HEK293 (cell line): ENCODE measurements at regions not wholly inside any gene's neighbourhood (a gene's known extent, or its start where the extent isn't known, plus 50 kb on each side); places are given as distances from the start of the nearest gene placed in this dataset.

Experiments used
- KLF1 ChIP-seq: fragments of 450-650 bp; formaldehyde crosslinking; IDR thresholded peaks from 2 replicates; pipeline ENCODE4 v1.5.1; 2016; ENCODE audit warnings: missing biosample characterization, missing genetic modification characterization
- YY1 ChIP-seq: fragments of 450-650 bp; formaldehyde crosslinking; IDR thresholded peaks from 2 replicates; pipeline ENCODE4 v1.5.1; 2018; ENCODE audit warnings: missing biosample characterization, missing genetic modification characterization
- ZBTB17 ChIP-seq: fragments of 450-650 bp; formaldehyde crosslinking; IDR thresholded peaks from 2 replicates; pipeline ENCODE4 v1.5.1; 2016; ENCODE audit warnings: missing biosample characterization, missing genetic modification characterization
- ZBTB8A ChIP-seq: fragments of 450-650 bp; formaldehyde crosslinking; IDR thresholded peaks from 2 replicates; pipeline ENCODE4 v1.5.1; 2016; ENCODE audit warnings: missing biosample characterization, missing genetic modification characterization
- ZNF169 ChIP-seq: fragments of 450-650 bp; formaldehyde crosslinking; IDR thresholded peaks from 2 replicates; pipeline ENCODE4 v1.5.1; 2016; ENCODE audit warnings: missing biosample characterization, missing genetic modification characterization
- ZNF24 ChIP-seq: fragments of 450-650 bp; formaldehyde crosslinking; IDR thresholded peaks from 2 replicates; pipeline ENCODE4 v1.5.1; 2016; ENCODE audit warnings: missing biosample characterization, missing genetic modification characterization
- ZNF274 ChIP-seq, 2 experiments: fragments of 200-500 bp in 1 of 2; fragments of 450-650 bp in 1 of 2; sonication (Bioruptor generic) in 1 of 2; formaldehyde crosslinking in 1 of 2; IDR thresholded peaks; 2 replicates each; pipeline versions ENCODE4 v1.5.1 to v1.6.1; 2014 to 2016; ENCODE audit warnings: borderline replicate concordance in 1 of 2, inconsistent platforms in 1 of 2, low read length in 1 of 2, missing biosample characterization in 1 of 2, missing genetic modification characterization in 1 of 2
- ZNF660 ChIP-seq: fragments of 450-650 bp; IDR thresholded peaks from 2 replicates; pipeline ENCODE4 v1.5.1; 2018; ENCODE audit warnings: missing biosample characterization, mild to moderate bottlenecking, missing genetic modification characterization
- ZNF670 ChIP-seq: fragments of 450-650 bp; formaldehyde crosslinking; IDR thresholded peaks from 2 replicates; pipeline ENCODE4 v1.5.1; 2016; ENCODE audit warnings: missing biosample characterization, missing genetic modification characterization, low read depth
- TF ChIP-seq, protein P1 (sequence below): fragments of 450-650 bp; formaldehyde crosslinking; IDR thresholded peaks from 2 replicates; pipeline ENCODE4 v1.5.1; 2016; ENCODE audit warnings: missing biosample characterization, missing genetic modification characterization
- TF ChIP-seq, protein P2 (sequence below): fragments of 450-650 bp; formaldehyde crosslinking; optimal IDR thresholded peaks from 2 replicates; pipeline ENCODE3; 2016; ENCODE audit warnings: missing biosample characterization, mild to moderate bottlenecking, missing genetic modification characterization
- TF ChIP-seq, protein P3 (sequence below): fragments of 450-650 bp; formaldehyde crosslinking; IDR thresholded peaks from 2 replicates; pipeline ENCODE4 v1.5.1; 2016; ENCODE audit warnings: missing biosample characterization, missing genetic modification characterization
- TF ChIP-seq, protein P4 (sequence below): fragments of 450-650 bp; formaldehyde crosslinking; IDR thresholded peaks from 2 replicates; pipeline ENCODE4 v1.5.1; 2016; ENCODE audit warnings: missing biosample characterization, missing genetic modification characterization, low read depth
- TF ChIP-seq, protein P5 (sequence below): sonication (generic); formaldehyde crosslinking; IDR thresholded peaks from 2 replicates; pipeline ENCODE4 v1.8.1; 2022; ENCODE audit warnings: mild to moderate bottlenecking, moderate library complexity, missing genetic modification reagents

DNA sequence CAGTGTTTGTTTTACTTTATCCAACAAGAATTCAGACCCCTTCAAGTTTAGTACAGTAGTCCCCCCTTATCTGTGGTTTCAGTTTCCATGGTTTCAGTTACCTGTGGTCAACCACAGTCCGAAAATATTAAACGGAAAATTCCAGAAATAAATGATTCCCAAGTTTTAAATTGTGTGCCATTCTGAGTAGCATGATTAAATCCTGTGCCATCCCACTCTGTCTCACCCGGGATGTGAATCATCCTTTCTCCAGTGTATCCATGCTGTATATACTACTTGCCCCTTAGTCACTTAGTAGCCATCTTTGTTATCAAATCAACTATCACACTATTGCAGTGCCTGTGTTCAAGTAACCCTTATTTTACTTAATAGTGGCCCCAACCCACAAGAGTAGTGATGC, 153.8 kb upstream of the RASA1 start:
- TF ChIP-seq, protein P1, sequence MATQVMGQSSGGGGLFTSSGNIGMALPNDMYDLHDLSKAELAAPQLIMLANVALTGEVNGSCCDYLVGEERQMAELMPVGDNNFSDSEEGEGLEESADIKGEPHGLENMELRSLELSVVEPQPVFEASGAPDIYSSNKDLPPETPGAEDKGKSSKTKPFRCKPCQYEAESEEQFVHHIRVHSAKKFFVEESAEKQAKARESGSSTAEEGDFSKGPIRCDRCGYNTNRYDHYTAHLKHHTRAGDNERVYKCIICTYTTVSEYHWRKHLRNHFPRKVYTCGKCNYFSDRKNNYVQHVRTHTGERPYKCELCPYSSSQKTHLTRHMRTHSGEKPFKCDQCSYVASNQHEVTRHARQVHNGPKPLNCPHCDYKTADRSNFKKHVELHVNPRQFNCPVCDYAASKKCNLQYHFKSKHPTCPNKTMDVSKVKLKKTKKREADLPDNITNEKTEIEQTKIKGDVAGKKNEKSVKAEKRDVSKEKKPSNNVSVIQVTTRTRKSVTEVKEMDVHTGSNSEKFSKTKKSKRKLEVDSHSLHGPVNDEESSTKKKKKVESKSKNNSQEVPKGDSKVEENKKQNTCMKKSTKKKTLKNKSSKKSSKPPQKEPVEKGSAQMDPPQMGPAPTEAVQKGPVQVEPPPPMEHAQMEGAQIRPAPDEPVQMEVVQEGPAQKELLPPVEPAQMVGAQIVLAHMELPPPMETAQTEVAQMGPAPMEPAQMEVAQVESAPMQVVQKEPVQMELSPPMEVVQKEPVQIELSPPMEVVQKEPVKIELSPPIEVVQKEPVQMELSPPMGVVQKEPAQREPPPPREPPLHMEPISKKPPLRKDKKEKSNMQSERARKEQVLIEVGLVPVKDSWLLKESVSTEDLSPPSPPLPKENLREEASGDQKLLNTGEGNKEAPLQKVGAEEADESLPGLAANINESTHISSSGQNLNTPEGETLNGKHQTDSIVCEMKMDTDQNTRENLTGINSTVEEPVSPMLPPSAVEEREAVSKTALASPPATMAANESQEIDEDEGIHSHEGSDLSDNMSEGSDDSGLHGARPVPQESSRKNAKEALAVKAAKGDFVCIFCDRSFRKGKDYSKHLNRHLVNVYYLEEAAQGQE: no peak
- TF ChIP-seq, protein P2, sequence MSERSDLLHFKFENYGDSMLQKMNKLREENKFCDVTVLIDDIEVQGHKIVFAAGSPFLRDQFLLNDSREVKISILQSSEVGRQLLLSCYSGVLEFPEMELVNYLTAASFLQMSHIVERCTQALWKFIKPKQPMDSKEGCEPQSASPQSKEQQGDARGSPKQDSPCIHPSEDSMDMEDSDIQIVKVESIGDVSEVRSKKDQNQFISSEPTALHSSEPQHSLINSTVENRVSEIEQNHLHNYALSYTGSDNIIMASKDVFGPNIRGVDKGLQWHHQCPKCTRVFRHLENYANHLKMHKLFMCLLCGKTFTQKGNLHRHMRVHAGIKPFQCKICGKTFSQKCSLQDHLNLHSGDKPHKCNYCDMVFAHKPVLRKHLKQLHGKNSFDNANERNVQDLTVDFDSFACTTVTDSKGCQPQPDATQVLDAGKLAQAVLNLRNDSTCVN (tag by site-specific recombination): no peak
- TF ChIP-seq YY1 (tag by site-specific recombination) (no peak), ZNF24 (tag by site-specific recombination) (no peak), ZNF660 (tag by site-specific recombination) (no peak), KLF1 (tag by site-specific recombination) (no peak), ZNF274 (IDR thresholded peaks at IDR 0.05; ENCODE audit: low read length) (no peak), ZNF274 (tag by site-specific recombination; IDR thresholded peaks at IDR 0.05; ENCODE audit: borderline replicate concordance) (no peak), ZNF670 (no peak), ZNF169 (no peak), ZBTB8A (tag by site-specific recombination) (no peak), ZBTB17 (tag by site-specific recombination) (no peak)
- TF ChIP-seq, protein P3, sequence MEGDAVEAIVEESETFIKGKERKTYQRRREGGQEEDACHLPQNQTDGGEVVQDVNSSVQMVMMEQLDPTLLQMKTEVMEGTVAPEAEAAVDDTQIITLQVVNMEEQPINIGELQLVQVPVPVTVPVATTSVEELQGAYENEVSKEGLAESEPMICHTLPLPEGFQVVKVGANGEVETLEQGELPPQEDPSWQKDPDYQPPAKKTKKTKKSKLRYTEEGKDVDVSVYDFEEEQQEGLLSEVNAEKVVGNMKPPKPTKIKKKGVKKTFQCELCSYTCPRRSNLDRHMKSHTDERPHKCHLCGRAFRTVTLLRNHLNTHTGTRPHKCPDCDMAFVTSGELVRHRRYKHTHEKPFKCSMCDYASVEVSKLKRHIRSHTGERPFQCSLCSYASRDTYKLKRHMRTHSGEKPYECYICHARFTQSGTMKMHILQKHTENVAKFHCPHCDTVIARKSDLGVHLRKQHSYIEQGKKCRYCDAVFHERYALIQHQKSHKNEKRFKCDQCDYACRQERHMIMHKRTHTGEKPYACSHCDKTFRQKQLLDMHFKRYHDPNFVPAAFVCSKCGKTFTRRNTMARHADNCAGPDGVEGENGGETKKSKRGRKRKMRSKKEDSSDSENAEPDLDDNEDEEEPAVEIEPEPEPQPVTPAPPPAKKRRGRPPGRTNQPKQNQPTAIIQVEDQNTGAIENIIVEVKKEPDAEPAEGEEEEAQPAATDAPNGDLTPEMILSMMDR (tag by site-specific recombination): no peak
- TF ChIP-seq, protein P4, sequence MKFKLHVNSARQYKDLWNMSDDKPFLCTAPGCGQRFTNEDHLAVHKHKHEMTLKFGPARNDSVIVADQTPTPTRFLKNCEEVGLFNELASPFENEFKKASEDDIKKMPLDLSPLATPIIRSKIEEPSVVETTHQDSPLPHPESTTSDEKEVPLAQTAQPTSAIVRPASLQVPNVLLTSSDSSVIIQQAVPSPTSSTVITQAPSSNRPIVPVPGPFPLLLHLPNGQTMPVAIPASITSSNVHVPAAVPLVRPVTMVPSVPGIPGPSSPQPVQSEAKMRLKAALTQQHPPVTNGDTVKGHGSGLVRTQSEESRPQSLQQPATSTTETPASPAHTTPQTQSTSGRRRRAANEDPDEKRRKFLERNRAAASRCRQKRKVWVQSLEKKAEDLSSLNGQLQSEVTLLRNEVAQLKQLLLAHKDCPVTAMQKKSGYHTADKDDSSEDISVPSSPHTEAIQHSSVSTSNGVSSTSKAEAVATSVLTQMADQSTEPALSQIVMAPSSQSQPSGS (tag by site-specific recombination): no peak
- TF ChIP-seq, protein P5, sequence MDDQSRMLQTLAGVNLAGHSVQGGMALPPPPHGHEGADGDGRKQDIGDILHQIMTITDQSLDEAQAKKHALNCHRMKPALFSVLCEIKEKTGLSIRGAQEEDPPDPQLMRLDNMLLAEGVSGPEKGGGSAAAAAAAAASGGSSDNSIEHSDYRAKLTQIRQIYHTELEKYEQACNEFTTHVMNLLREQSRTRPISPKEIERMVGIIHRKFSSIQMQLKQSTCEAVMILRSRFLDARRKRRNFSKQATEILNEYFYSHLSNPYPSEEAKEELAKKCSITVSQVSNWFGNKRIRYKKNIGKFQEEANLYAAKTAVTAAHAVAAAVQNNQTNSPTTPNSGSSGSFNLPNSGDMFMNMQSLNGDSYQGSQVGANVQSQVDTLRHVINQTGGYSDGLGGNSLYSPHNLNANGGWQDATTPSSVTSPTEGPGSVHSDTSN (CRISPR knock-in tag): no peak
